ENCODE measurements at regions not wholly inside any gene's neighbourhood (a gene's known extent, or its start where the extent isn't known, plus 50 kb on each side); places are given as distances from the start of the nearest gene placed in this dataset.
A peak's percentile ranks its signal among the peaks of the same experiment; 100 is the strongest.

DNA sequence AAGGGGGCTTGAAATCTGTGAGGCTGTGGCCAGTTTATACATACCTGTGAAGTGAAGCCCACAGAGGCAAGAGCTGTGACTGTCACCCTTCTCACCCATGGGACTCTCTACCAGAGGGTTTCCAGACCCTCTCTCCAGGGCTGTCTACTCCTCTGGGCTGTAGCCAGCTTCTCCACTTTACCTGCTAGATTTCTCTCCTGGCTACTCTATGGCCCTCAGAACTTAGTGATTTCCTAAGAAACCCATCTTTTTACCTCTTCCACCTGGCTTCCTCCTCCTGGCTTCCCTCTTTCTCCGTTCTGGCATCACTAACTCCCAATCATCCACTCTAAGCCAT, 78.0 kb downstream of the SEC61B start:
- FAIRE-seq (no peak), DNase-seq (ENCODE audit: insufficient read length, low spot score) (no peak)
- no peak for TF ChIP-seq TAF1 (IDR thresholded peaks at IDR 0.05; ENCODE audit: low read depth, low read length)
- TF ChIP-seq POLR2A (IDR thresholded peaks at IDR 0.05; ENCODE audit: low read depth, low read length) = no peak
- TF ChIP-seq POLR2AphosphoS5 (IDR thresholded peaks at IDR 0.05; ENCODE audit: low read depth, low read length) = no peak
- TF ChIP-seq POU2F2 (IDR thresholded peaks at IDR 0.05; ENCODE audit: low read depth, low read length) = no peak
- TF ChIP-seq SPI1 (IDR thresholded peaks at IDR 0.05; ENCODE audit: low read depth, low read length) = no peak
- no peak for TF ChIP-seq PAX5 (IDR thresholded peaks at IDR 0.05; ENCODE audit: insufficient read depth, low read length, severe bottlenecking)

- DNase-seq (ENCODE audit: insufficient read length, low spot score) = no peak
- no peak for TF ChIP-seq SPI1 (IDR thresholded peaks at IDR 0.05; ENCODE audit: low read depth, low read length)
- no peak for TF ChIP-seq POLR2A (IDR thresholded peaks at IDR 0.05; ENCODE audit: low read depth, low read length)
- no peak for TF ChIP-seq PAX5 (IDR thresholded peaks at IDR 0.05; ENCODE audit: insufficient read depth, low read length, severe bottlenecking)
- no peak for TF ChIP-seq TAF1 (IDR thresholded peaks at IDR 0.05; ENCODE audit: low read depth, low read length)
- no peak for TF ChIP-seq POU2F2 (IDR thresholded peaks at IDR 0.05; ENCODE audit: low read depth, low read length)
- no peak for TF ChIP-seq POLR2AphosphoS5 (IDR thresholded peaks at IDR 0.05; ENCODE audit: low read depth, low read length)
- FAIRE-seq = no peak
Measured at GRCh38 chr9:99300603-99301002, 78.5 kb downstream of the SEC61B start.

DNA sequence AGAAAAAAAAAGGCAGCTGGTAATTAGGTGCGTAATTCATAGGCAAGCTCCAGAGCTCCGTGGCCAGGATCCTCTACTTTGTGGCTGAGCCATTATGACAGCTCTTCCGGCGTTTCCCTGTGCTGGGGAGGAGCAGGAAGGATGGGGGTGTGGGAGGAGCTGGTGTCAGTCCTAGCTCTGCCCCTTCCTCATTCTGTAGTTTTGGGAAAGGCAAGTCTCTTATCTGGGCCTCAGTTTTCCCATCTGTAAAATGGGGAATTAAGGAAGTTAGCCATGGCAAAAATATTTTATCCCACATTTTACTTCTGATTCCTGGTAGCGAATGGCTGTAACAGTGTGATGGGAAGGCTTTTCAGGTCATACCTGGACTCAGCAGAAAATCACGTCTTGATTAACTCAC, 81.1 kb downstream of the SEC61B start:
- DNase-seq (ENCODE audit: insufficient read length, low spot score) (no peak), FAIRE-seq (no peak)
- TF ChIP-seq TAF1 (IDR thresholded peaks at IDR 0.05; ENCODE audit: low read depth, low read length) (no peak), SPI1 (IDR thresholded peaks at IDR 0.05; ENCODE audit: low read depth, low read length) (no peak)

- TF ChIP-seq TAF1 (IDR thresholded peaks at IDR 0.05; ENCODE audit: low read depth, low read length) = no peak
- no peak for TF ChIP-seq POU2F2 (IDR thresholded peaks at IDR 0.05; ENCODE audit: low read depth, low read length)
- no peak for TF ChIP-seq POLR2AphosphoS5 (IDR thresholded peaks at IDR 0.05; ENCODE audit: low read depth, low read length)
- no peak for TF ChIP-seq PAX5 (IDR thresholded peaks at IDR 0.05; ENCODE audit: insufficient read depth, low read length, severe bottlenecking)
- no peak for TF ChIP-seq POLR2A (IDR thresholded peaks at IDR 0.05; ENCODE audit: low read depth, low read length)
- no peak for TF ChIP-seq SPI1 (IDR thresholded peaks at IDR 0.05; ENCODE audit: low read depth, low read length)
- DNase-seq (ENCODE audit: insufficient read length, low spot score) = no peak
- FAIRE-seq = no peak
Measured at GRCh38 chr9:99305124-99305523, 83.0 kb downstream of the SEC61B start.

GRCh38 chr9:99305820-99306811, 84.0 kb downstream of the SEC61B start:
- no peak for TF ChIP-seq POU2F2 (IDR thresholded peaks at IDR 0.05; ENCODE audit: low read depth, low read length)
- TF ChIP-seq POLR2AphosphoS5 (IDR thresholded peaks at IDR 0.05; ENCODE audit: low read depth, low read length) = no peak
- TF ChIP-seq TAF1 (IDR thresholded peaks at IDR 0.05; ENCODE audit: low read depth, low read length) = no peak
- no peak for TF ChIP-seq SPI1 (IDR thresholded peaks at IDR 0.05; ENCODE audit: low read depth, low read length)
- TF ChIP-seq PAX5 (IDR thresholded peaks at IDR 0.05; ENCODE audit: insufficient read depth, low read length, severe bottlenecking) = no peak
- FAIRE-seq (no peak), DNase-seq (ENCODE audit: insufficient read length, low spot score) (no peak)

DNA sequence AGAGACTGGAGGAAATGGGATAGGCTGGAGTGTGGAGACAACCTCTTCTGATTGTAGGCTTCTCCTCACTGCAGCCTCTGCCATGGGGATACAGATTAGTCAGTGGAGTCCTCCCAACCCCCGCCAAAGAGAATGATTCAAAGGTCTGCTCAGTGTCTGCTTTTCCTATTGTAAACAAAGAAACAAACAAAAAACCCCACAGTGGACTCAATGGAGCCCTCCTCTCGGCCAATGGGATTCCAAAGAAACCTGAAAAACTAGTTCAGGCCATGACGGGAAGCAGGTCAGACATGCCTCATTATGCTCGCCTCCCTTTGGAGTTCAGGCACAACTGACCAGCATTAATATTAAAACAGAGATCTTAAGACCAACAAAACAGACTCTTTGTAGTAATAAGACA, 85.8 kb downstream of the SEC61B start:
- FAIRE-seq = no peak
- DNase-seq (ENCODE audit: insufficient read length, low spot score) = no peak

DNA sequence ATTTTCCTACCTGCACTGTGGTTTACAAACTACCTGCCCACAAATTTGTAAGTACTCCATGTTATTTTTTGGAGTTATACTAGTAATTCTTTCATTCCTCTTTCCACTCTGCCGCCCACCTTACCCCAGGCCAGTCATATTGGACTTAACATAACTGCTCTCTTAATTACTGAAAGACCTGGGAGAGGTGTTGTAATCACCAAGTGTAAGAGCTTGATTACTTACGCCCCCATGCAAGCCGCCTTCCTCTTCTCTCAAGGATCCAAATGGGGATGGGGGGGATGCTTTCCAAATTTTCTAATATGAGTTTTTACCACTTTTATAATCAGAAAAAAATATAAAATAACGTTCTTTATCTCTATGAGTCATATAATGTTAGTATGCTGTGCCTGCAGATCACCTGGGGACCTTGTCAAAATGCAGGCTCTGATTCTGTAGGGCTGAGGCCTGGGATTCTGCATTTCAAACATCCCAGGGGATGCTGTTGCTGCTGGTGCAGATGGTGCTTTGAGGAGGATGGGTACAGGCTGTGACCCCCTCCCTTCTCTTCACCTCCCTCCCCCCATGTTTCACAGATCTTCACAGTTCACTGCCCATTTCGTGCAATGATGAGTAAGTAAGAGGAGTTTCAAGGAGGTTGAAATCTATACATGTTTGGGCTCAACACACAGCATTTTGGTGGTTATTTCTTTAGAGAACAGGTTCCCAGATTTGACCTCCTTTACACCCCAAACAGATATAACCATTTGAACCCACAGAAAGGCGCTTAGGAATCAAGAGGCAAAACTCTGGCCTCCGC, 87.3 kb downstream of the SEC61B start:
- FAIRE-seq (peak; percentile 85), DNase-seq (ENCODE audit: insufficient read length, low spot score) (no peak)
- TF ChIP-seq PAX5 (IDR thresholded peaks at IDR 0.05; ENCODE audit: insufficient read depth, low read length, severe bottlenecking) (peak; percentile 56), POU2F2 (IDR thresholded peaks at IDR 0.05; ENCODE audit: low read depth, low read length) (no peak)

More for the DNA sequence above, 85.8 kb downstream of the SEC61B start:
- TF ChIP-seq SPI1 (IDR thresholded peaks at IDR 0.05; ENCODE audit: low read depth, low read length) (no peak), TAF1 (IDR thresholded peaks at IDR 0.05; ENCODE audit: low read depth, low read length) (no peak), POU2F2 (IDR thresholded peaks at IDR 0.05; ENCODE audit: low read depth, low read length) (no peak), POLR2A (IDR thresholded peaks at IDR 0.05; ENCODE audit: low read depth, low read length) (no peak), POLR2AphosphoS5 (IDR thresholded peaks at IDR 0.05; ENCODE audit: low read depth, low read length) (no peak), PAX5 (IDR thresholded peaks at IDR 0.05; ENCODE audit: insufficient read depth, low read length, severe bottlenecking) (no peak)

DNA sequence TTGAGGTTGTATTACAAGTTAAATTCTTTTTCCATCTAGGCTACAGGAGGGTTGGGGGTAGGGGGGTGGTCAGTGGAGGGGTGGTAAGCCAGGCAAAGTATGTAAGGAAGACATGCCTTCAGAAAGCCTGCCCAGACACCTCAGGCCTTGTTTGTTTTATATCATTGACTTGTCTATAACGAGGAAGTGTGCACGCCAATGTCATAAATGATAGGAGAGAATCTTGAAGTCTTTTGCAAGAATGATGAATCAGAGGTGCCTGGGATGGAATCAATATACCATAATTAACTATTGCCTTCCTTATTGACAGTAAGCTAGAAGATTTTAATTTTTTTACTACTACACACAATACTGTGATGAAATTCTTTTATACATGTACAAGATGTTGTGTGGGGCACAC, 90.7 kb downstream of the SEC61B start:
- DNase-seq (ENCODE audit: insufficient read length, low spot score) (no peak), FAIRE-seq (no peak)
- TF ChIP-seq POU2F2 (IDR thresholded peaks at IDR 0.05; ENCODE audit: low read depth, low read length) = no peak
- TF ChIP-seq SPI1 (IDR thresholded peaks at IDR 0.05; ENCODE audit: low read depth, low read length) = no peak
- TF ChIP-seq PAX5 (IDR thresholded peaks at IDR 0.05; ENCODE audit: insufficient read depth, low read length, severe bottlenecking) = no peak
- no peak for TF ChIP-seq POLR2AphosphoS5 (IDR thresholded peaks at IDR 0.05; ENCODE audit: low read depth, low read length)

DNA sequence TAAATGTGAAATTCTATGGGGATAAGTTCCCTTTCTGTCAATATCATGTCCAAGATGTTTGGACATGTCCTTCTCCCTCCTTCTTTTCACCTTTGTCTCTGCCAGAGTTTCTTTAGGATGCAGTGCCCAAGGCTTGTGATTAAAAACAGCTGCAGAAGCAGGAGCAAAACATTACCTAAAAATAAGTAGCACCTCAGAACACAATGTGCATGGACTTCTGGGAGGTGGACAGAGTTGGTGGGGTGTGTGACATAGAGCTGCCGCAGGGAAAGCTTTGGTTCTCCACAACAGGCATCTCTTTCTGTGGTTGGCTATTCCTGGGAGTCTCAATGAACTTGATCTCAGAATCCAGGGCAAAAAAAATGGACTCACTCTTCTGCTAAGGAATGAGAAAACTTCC, 97.0 kb downstream of the SEC61B start:
- TF ChIP-seq POLR2AphosphoS5 (IDR thresholded peaks at IDR 0.05; ENCODE audit: low read depth, low read length) (no peak), POU2F2 (IDR thresholded peaks at IDR 0.05; ENCODE audit: low read depth, low read length) (no peak)
- no peak for FAIRE-seq
- no peak for DNase-seq (ENCODE audit: insufficient read length, low spot score)

DNA sequence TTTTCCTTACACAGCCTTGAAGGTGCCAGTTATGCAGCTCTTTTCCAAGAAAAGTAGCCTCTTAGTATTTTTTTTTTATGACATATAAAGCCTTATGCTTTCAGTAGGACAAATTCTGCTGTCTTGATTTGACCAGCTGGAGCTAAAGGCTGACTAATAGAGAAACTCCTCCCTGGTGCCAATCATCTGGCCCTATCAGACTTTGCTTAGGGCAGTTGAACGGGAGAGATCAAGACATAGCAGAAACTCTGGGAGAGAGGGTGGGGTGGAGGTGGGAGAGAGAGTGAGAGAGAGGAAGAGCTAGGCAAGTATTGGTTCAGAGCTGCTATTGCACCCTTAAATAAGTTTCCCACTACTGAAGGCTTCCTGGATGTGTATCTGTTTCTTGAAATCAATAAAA, 100.2 kb downstream of the SEC61B start:
- FAIRE-seq (no peak), DNase-seq (ENCODE audit: insufficient read length, low spot score) (no peak)
- TF ChIP-seq POLR2AphosphoS5 (IDR thresholded peaks at IDR 0.05; ENCODE audit: low read depth, low read length) (no peak), POU2F2 (IDR thresholded peaks at IDR 0.05; ENCODE audit: low read depth, low read length) (no peak), POLR2A (IDR thresholded peaks at IDR 0.05; ENCODE audit: low read depth, low read length) (no peak), TAF1 (IDR thresholded peaks at IDR 0.05; ENCODE audit: low read depth, low read length) (no peak), PAX5 (IDR thresholded peaks at IDR 0.05; ENCODE audit: insufficient read depth, low read length, severe bottlenecking) (no peak), SPI1 (IDR thresholded peaks at IDR 0.05; ENCODE audit: low read depth, low read length) (no peak)

Measured in GM12891 (cell line).